Stimulated activated naive CD8-positive, alpha-beta T cell treated with anti-CD3 and anti-CD28 coated beads, Interleukin-15, Interleukin-2, amounts not matched to agents 100 U/mL and 50 U/mL, for 24 hours (primary cell): ENCODE measurements at regions not wholly inside any gene's neighbourhood (a gene's known extent, or its start where the extent isn't known, plus 50 kb on each side); places are given as distances from the start of the nearest gene placed in this dataset.

Experiments used
- ATAC-seq: fragments of 150-1000 bp; cut with Tn5 transposase; one replicate; pipeline ENCODE4 v1.10.0; 2021
- DNase-seq: peaks from one replicate; pipeline ENCODE4 v3.0.0; 2021

DNA sequence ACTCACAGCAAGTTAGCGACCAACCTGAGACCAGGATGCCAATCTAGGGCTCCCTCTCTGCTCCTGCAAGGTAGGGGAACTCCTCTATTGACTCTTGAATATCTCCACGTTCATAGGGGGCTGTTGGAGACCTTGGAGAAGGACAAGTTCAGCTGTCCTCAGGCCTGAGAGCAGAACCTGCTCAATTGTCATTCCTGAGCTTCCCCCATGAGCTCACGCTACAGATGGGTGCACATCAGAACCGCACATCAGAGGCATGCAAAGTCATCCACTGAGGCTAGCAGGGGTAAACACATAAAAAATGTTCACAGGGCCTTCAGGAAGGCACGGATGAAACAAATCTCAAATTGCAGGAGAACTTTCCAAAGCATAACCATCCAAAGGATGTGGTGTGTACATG lies 168.8 kb upstream of the ZNF507 start:
- ATAC-seq (no peak), DNase-seq (no peak)

DNA sequence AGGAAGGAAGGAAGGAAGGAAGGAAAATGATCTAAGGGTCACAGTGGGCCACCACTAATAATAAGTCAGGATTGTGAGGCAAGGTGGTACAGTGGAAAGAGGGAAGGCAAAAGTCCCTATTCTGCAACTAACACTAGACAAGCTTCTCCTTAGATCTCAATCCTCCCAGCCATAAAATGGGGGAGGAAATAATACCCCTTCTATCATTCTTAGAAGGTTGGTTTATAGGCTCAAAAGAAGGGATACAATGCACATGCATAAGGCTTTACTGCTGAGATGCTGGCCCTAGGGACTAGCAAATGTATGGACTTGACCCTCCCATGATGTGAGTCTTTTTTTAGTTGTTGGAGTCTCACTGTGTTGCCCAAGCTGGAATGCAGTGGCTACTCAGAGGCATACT lies 167.7 kb upstream of the ZNF507 start:
- no peak for DNase-seq
- no peak for ATAC-seq

DNA sequence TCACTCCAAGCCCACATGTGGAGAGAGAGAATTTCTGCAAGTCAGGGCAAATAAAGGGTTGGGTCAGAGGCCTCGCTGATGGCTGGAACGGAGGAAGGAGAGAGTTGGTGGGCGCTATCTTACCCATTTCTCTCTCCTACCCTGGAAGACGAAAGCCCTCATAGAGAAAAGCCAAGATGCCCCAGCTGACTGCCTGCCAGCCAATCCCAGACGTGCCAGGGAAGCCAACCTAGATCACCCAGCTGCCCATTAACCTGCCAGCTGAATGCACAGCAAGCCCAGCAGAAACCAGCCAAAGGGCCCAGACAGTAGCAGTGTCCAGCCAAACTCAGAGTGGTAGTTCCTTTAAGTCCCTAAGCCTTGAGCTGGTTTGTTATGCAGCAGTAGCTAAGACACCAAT lies 167.0 kb upstream of the ZNF507 start:
- no peak for ATAC-seq
- no peak for DNase-seq

DNA sequence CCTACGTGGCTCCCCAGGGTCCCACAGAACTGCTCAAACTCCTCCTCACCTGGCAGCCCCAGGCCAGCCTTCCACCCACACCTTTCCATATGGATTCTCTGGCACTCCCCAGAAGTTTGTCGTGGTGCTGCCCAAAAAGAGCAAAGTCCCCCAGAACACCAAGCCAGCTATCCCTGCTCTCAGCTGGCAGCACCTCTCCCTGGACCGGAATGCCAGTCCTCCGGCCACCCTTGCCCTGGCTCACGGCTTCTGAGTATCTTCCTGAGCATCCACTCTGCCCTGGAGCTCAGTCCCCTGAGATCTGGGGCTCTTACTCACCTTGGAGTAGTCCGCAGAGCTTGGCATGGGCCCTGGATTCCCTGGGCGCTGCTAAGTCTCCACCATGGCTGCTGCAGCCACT lies 166.5 kb upstream of the ZNF507 start:
- DNase-seq, result no peak
- no peak for ATAC-seq

DNA sequence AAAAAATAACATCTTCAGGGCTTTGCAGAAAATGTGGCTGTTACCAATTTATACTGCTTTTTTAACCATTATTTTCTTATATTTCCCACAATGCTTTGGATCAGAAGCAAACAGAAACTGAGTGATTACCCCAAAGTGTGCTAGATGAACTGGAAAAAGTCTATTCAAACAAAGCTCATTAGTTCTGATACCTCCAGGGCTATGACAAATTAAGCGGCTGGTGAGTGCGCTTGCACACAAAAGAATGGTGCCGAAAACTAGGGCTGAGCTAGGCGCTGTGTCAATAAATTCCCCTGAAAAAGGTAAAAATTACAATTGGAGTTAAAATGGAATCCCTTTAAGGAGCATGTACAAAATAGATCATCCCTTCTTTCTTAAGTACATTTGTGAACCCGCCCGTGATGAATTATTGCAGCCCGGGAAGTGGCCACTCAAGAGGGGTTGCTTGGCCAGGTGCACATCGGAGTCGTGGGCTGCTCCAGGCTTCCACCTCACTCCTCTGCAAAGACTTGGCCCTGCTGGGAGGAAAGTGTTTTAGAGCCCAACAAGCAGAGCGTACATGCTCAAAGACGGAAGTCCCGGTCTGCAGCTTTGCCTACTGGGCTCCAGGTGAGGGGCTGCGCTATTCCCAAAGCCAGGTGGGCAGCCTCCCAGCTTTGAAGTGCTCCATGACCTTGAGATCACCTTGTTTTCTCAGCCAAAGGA lies 164.0 kb upstream of the ZNF507 start:
- no peak for DNase-seq
- no peak for ATAC-seq

DNA sequence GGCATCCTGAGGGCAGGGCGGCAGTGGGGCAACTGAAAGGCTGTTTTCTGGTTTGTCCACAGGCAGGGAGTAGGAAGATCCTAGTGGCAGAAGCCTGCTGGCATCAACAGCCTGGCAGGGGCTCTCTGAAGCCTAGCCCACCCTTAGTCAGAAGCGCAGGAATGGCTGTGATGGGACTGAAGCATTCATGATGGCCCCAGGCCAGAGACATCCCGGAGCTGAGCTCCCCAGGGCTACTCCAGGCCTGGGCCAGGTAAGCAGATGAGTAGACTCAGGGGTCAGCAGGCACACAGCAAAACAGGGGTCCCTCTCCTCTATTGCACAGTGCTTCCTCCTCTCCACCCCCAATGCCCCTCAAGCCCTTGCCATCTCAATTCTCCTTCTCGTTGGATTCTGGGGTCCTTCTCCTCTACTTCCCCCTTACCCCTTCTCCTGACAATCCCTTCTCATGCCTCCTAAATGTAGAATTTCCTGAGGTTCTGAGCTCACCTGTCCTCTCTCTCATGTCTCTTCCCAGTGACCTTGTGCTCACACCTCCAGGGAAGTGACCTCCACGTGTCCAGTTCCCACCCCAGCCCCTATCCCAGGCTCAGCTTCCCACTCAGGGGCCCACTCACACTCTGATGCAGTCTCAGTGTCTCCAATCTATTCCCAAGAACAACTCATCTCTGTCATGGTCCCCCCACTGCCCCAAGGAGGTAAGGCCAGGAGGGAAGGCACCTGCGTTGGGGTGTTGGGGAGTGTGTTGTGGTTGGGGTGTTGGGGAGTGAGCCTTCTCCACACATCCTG lies 158.7 kb upstream of the ZNF507 start:
- ATAC-seq, result no peak
- DNase-seq, result no peak

DNA sequence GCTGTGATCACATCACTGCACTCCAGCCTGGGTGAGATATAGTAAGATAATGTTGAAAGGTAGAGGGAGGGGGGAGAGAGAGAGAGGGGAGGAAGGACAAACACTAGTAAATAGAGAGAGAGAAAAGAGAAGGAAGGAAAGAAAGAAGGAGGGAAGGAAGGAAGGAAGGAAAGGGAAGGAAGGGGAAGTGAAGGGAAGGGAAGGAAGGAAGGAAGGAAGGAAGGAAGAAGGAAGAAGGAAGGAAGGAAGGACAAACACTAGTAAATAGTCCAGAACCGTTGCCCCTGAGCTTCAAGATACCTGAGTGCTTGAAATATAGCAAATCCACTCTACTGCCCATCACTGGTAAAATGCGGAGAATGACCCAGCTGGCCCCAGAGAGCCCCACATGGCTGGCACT lies 156.5 kb upstream of the ZNF507 start:
- ATAC-seq (no peak), DNase-seq (no peak)

DNA sequence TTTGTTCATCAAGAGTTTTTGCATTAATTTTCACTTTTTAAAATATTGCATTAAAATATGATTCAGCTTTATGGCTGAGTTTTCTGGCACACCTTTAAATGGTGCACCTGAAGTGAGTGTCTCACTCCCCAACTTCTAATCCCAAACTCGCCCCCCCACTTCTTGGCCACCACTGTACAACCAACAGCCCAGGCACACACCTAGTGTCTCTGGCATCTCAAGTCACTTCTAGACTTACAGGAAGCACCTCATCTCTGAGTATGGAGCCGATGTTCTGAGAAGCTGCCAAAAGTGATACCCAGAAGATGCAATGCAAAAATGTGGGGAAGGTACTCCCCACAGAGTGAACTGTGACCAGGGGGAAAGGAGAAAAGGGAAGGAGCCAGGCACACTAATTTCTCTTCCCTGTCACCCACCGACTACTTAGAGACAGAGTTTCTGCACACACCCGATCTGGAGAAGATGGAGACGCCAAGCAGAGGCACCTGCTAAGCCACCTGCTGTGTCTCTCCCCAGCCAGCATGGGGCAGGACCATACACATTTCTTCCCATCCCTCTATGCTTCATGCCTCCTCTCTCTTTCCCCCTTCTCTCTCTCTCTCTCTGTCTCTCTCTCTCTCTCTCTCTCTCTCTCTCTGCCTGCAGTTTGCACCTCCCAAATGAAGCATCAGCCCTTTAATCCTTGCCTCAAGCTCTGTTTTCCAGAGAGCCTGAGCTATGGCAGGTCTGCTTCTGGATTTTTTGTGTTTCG lies 155.3 kb upstream of the ZNF507 start:
- ATAC-seq (no peak), DNase-seq (no peak)

DNA sequence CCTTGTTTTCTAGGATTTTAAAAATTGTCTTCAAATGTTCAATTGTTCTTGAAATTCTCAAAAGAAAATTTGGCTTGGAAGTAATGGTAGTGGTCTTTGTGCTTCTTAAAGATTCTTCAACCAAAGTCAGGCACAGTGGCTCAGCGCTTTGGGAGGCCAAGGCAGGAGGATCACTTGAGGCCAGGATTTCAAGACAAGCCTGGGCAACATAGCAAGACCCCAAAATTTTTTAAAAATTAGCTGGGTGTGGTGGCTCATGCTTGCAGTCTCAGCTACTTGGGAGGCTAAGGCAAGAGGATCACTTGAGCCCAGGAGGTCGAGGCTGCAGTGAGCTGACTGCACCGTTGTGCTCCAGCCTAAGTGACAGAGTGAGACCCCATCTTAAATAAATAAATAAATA lies 153.5 kb upstream of the ZNF507 start:
- DNase-seq (no peak), ATAC-seq (no peak)

DNA sequence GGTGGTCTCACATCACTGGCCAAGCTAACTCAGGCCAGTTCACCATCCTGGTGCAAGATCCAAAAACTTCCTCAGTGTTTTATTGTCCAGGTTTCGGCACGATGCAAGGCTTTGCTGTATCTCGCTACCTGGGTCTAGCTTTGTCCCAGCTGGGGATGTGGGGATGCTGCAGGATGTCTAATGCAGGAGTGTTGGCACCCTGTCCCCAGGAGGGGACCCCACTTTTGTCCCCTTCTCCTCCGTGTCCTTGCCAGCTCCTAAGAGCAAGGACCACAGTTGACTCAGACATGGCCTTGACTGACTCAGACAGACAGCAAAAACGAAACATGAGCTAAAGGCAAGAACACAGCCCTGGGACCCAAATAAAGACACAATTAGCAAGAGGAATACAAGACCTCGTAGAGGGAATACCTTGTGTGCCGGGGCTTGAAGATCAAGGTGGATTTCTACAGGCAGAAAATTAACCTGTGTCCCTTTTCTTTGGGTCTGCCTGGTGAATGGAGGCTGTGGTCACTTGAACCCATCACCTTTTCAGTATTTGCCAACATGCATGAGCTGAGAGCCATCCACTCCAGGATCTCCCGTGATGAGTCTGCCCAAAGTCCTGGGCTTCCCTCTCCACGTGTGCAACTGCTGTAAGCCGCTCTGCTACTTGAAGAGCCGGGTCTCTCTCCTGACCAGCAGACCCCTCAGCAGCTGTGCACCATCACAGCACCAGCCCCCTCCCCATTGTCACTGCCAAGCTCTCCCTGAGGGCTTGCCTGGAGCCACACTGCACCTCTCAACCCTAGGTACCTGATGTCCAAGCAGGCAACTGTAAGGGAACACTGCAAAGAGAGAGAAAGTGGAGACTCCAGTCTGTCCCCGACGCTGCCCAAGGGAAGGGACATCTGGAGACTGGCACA lies 149.5 kb upstream of the ZNF507 start:
- ATAC-seq, result no peak

DNA sequence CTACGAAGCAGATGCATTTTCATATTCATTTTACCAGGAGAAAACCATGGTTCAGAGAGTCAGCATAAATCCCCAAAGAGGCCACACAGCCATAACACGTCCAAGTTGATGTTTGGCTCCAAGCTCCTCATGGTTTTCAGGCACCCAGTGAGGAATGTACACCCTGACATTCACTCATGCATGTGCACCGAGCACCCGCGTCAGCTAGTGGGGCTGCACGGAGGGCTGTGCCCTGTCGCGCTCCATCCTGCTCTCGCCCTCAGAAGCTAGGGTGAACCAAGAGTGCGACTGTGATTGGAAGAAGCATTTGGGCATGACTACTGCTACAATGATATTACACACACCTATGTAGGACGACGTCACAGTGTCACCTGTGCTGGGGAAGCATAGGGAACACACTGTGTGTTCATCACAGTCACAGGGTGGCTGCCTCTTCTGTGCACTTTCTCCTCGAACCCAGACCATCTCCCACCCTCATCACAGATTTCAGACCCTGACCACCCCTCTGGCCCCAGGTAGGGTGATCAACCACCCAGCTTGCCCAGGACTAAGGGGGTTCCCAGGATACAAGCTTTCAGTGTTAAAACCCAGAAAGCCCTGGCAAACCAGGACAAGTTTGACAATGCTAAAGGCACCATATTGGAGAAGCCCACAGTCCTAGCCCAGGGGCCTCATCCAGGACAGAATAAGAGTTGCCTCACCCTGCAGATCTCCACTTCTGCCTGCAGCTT lies 148.6 kb upstream of the ZNF507 start:
- DNase-seq (no peak), ATAC-seq (no peak)

More for the DNA sequence above, 149.5 kb upstream of the ZNF507 start:
- DNase-seq, result no peak

DNA sequence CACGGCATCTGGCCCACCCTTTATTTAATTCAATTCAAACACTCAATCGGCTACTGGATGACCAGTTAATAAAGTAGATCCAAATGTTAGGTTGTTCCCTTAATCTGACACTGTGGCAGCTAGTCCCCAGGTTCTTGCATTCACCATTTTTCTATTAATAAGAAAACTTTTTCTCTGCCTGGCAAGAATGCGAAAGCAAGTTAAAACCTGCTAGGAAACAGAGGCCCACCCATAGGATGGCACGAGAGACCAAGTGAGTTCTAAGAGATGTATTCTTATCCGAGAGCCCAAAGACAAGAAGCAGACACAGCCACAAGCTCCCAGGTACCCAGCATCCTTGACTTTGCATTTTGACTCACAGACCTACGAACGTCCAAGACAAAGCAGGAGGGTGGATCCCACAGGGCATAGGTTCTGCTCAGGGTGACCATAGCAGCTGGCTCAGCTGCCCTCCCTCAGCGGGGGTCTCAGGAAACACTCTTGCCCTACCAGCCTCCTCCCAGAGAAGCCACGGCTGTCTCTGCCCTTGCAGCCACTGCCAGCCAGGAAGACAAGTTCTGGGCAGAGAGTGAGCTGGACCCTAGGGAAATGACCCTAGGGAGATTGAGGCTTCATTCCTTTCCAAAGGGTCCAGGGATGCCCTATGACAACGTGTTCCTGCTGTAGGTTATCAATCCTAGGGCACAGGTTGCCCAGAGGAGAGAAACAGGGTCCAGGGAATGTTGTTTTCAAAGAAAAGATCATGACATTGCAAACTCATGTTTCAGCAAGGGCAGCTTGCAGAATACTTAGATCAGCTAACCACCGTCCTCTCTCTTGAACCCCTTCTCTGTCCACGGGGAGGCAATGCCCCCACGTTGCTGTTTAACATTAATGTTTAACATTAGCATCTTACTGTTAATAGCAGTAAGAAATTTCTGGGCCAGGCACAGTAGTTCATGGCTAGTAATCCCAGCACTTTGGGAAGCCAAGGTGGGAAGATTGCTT lies 147.2 kb upstream of the ZNF507 start:
- no peak for DNase-seq
- no peak for ATAC-seq

DNA sequence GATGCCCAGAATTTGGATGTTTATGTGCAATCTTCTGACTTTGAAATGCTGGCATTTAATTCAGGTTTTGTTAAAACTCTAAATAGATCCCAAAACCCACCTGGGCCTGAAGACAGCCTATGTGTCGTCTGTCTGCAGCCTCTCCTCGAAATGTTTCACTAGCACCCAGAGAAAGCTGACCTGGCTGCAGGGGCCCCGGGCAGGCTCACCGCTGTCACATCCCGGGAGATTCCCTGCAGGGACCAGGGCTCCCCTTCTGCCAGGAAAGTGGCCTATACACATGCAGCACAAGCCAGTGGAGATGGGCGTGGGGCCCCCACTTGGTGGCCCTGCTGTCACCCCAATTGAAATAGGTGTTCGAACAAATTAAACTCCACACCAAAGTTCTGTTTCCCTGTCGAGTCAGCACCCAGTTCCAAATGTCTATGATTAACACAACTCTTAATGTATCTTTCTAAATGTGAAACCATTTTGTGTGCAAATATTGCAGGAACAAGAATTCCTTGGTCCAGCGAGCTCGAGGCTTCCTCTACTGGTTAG lies 145.8 kb upstream of the ZNF507 start:
- no peak for ATAC-seq

DNA sequence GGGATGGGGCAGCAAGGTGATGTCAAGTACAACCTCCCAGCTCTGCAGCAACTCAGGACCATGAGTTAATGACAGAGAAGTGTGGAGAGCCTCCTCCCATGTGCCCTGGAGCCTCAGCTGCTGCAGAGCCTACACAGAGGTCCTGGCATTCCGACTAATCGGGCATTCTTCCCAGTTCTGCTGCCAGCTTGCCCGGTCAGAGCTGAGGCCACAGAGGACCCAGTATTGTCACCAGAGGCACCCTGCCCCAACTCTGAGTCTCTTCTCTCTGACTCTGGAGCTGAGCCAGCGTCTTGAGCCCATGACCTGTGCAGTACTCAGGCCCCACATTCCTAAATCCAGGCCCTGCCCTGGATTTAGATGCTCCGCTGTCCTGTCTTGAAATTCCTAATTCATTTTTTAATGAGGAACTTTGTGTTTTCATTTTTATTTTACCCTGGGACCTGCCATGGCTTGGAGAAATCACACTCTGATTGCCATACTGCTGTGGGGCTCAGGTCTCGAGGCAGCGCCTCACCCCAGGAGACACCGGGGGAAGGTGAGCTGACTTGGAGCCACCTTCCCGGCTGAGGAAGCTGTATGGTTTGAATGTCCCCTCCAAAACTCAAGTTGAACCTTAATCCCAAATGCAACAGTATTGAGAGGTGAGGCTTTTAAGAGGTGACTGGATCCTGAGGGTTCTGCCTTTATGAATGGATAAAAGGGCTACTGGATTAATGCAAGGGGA lies 144.9 kb upstream of the ZNF507 start:
- ATAC-seq (no peak), DNase-seq (no peak)

More for the DNA sequence above, 145.8 kb upstream of the ZNF507 start:
- no peak for DNase-seq

DNA sequence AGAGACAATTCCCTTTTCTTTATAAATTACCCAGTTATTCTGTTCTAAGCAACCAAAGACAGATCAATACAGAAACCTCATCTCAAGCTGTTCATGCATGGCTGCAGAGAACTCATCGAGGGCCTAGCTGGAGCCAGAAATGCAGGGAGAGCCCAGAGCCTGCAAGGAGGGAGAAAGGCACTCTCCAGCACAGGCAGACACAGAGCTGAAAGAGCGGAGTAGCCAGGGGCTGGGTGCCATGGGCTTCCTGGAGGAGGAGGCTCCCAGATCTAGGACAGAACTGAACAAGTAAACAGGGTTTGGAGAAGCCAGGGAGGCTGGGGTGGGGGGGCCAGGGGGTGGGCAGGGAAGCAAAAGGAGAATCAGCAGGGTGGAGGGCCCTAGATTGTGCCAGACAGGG lies 144.2 kb upstream of the ZNF507 start:
- ATAC-seq (no peak), DNase-seq (no peak)

DNA sequence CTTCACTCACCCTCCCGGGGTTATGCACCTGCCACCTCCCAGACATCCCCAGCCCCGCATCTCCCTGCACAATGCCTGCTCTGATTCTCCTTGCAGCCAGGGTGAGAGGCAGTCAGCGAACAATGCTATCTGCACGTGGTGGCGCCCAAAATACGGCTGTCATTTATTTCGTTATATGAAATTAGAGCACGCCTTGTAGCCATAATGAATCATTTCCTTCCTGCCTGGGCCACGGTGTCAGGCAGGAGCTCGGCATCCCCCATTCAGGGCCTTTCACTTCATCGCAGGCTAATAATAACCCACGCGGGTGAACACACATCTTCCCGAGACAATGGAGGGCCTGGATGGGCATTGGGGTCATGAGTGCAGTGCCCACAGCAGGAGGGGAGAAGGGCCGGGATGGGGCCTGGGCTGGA lies 143.8 kb upstream of the ZNF507 start:
- no peak for DNase-seq
- no peak for ATAC-seq

DNA sequence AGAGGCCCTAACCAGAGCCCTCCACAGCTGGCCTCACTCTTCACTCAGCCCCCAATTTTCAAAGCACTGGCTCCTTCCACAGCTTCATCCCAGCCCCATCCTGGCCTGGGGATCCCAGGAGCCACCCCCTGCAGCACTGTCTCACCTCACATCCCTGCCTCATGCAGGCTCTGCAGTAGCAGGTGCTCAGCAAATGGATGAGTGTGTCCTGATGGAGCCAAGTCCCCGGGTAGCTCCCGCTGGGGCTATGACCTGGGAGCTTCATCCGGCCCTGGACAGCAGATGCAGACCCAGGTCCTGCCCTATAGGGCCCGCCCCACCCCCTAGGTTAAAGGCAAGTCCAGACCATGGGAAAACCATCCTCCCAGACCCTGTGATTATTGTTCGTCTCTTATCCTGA lies 143.2 kb upstream of the ZNF507 start:
- no peak for ATAC-seq
- DNase-seq, result no peak

DNA sequence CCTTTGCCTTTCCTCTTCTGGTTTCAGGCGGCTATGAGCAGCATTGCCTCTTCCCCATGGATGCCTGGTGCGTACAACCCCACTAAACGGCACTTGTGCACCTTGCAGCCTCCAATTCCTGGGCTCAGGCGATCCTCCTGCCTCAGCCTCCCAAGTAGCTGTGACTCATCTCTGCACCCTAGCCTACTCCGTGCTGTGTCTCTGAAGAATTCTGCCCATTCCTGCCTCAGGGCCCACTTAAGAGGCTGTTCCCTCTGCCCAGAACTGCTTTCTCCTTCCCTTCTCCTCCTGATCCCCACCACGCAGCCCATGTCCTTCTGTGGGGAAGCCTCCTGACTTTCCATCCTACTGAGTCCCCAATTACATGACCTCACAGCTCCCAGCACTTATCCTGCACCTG lies 142.2 kb upstream of the ZNF507 start:
- no peak for ATAC-seq

DNA sequence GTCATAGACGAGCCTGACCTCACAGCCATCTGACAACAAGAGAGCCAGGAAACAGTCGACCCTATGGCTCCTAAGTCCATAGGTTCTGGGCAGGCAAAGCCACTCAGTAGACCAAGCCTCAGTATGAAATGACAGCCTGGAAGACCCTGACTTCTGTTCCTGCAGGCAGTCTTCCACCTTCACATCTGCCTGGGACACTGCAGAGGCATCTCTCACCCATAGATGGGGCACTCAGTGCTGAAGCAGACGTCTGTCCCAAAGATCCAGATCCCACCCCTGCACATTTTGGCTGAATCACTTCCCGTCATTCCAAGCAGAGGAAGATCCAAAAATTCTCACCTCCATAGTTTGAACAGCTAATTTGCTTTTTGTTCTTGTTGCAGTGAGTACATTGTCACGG lies 139.3 kb upstream of the ZNF507 start:
- DNase-seq, result no peak
- ATAC-seq, result no peak

More for the DNA sequence above, 142.2 kb upstream of the ZNF507 start:
- DNase-seq, result no peak
